Testis (tissue), 2 donors: ENCODE measurements at regions not wholly inside any gene's neighbourhood (a gene's known extent, or its start where the extent isn't known, plus 50 kb on each side); places are given as distances from the start of the nearest gene placed in this dataset.

Experiments
- DNase-seq: peaks from one replicate; pipeline ENCODE4 v3.0.0-alpha.2; 2019
- H3K27ac ChIP-seq, 2 donors: fragments of 200-600 bp; sonication (generic); one replicate each; pipeline ENCODE4 v1.5.1; 2019
- H3K27me3 ChIP-seq: fragments of 200-600 bp; sonication (generic); one replicate; pipeline ENCODE4 v1.5.1; 2019
- H3K36me3 ChIP-seq: fragments of 200-600 bp; sonication (generic); one replicate; pipeline ENCODE4 v1.5.1; 2017; ENCODE audit warnings: low read depth; ENCODE audit errors: missing control alignments
- H3K4me1 ChIP-seq: fragments of 200-600 bp; sonication (generic); one replicate; pipeline ENCODE4 v1.5.1; 2019
- H3K4me3 ChIP-seq, 2 donors: fragments of 200-600 bp; sonication (generic); one replicate each; pipeline ENCODE4 v1.5.1; 2017 to 2019
- H3K9me3 ChIP-seq: fragments of 200-600 bp; sonication (generic); one replicate; pipeline ENCODE4 v1.5.1; 2017
- POLR2A ChIP-seq: fragments of 450-650 bp; IDR thresholded peaks from one replicate; pipeline ENCODE4 v1.6.1; 2017; ENCODE audit warnings: antibody characterized with exemption, mild to moderate bottlenecking, moderate library complexity
- WGBS, 2 donors: methylation state at CpG; one replicate each; pipeline ENCODE4 v1.1.5; 2018; 5-methylcytosine and 5-hydroxymethylcytosine counted together
- intact Hi-C: fragments of 100-400 bp; cut with DNase I; formaldehyde crosslinking; loops from one replicate; pipeline ENCODE4 v1.15.1; 2023; ENCODE audit warnings: low total_unique reads
- TF ChIP-seq, protein P1 (sequence below), 3 experiments: fragments of 450-650 bp in 2 of 3; fragments of 200-600 bp in 1 of 3; sonication (generic) in 1 of 3; IDR thresholded peaks; one replicate each; pipeline ENCODE4 v1.5.1; 2016 to 2019; ENCODE audit warnings: antibody characterized with exemption in 3 of 3, mild to moderate bottlenecking in 2 of 3, moderate library complexity in 1 of 3

DNA sequence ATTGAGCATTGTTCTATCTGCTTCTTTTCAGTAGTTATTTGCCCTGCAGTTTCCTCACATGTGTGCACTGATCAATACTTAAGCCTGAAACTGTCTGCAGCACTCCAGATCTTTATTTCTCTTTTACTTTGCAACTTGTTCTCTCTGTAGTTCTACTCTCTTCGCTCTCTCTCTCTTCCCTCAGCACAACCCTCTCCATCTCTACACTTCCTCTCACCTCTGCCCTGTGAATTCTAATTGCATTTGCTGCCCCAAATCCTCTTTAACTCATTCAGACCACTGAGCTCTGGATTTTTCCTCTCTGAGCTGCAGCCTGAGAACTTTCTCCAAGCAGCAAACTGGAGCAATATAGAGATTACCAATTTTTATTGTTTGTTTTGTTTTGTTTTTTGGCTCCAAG is 1035.5 kb downstream of the FSCB start:
- Histone ChIP-seq H3K4me3 (no peak overlapping the region), H3K4me1 (no peaks in the 10 kb centered on the region), H3K9me3 (no peaks in the 10 kb centered on the region), H3K27me3 (no peaks in the 10 kb centered on the region), H3K27ac (no peak overlapping the region), H3K36me3 (no peaks in the 10 kb centered on the region)
- WGBS, 2 donors = 70 to 90% methylated on average over 1 of the region's 1 CpG
- intact Hi-C loops = no loop called here
- DNase-seq = no peak
- TF ChIP-seq, protein P1, sequence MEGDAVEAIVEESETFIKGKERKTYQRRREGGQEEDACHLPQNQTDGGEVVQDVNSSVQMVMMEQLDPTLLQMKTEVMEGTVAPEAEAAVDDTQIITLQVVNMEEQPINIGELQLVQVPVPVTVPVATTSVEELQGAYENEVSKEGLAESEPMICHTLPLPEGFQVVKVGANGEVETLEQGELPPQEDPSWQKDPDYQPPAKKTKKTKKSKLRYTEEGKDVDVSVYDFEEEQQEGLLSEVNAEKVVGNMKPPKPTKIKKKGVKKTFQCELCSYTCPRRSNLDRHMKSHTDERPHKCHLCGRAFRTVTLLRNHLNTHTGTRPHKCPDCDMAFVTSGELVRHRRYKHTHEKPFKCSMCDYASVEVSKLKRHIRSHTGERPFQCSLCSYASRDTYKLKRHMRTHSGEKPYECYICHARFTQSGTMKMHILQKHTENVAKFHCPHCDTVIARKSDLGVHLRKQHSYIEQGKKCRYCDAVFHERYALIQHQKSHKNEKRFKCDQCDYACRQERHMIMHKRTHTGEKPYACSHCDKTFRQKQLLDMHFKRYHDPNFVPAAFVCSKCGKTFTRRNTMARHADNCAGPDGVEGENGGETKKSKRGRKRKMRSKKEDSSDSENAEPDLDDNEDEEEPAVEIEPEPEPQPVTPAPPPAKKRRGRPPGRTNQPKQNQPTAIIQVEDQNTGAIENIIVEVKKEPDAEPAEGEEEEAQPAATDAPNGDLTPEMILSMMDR (IDR thresholded peaks at IDR 0.05) = no peak
- no peak for TF ChIP-seq POLR2A

DNA sequence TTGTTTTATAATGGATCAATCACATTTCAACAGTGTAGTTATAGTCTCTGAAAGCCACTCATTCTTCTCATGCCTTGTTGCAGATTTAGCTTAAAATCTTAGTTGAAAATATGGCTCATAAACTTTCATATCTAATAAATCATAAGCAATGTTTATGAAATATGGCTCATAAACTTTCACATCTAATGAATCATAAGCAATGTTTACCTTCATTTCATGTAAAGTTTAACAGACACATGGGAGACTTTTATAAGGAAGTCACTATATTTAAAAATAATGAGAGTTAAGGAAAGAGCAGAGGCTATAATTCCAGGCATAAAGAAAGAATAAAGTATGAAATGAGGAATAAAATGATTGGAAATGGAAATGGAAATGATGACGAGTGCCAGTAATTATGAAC is 1042.1 kb downstream of the FSCB start:
- H3K27ac ChIP-seq = no peak overlapping the region
- no peaks in the 10 kb centered on the region for H3K36me3 ChIP-seq
- TF ChIP-seq, protein P1 (IDR thresholded peaks at IDR 0.05) = no peak
- TF ChIP-seq POLR2A = no peak
- no peaks in the 10 kb centered on the region for H3K9me3 ChIP-seq
- WGBS, 2 donors = 78 to 83% methylated on average over 1 of the region's 1 CpG
- H3K4me1 ChIP-seq = no peaks in the 10 kb centered on the region
- DNase-seq = no peak
- intact Hi-C loops = no loop called here
- no peak overlapping the region for H3K4me3 ChIP-seq
- no peaks in the 10 kb centered on the region for H3K27me3 ChIP-seq

DNA sequence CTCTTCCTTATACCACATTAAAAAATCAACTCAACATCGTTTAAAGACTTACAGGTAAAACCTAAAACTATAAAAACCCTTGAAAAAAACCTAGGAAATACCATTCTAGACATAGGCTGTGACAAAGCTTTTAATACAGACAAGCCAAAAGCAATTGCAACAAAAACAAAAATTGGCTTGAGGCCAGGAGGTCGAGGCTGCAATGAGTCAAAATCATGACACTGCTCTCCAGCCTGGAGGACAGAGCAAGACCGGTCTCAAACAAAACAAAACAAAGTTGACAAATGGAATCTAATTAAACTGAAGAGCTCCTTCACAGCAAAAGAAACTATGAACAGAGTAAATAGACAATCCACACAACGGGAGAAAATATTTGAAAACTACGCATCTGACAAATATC is 1057.8 kb downstream of the FSCB start:
- intact Hi-C loops = no loop called here
- 47 to 55% methylated on average over 5 of the region's 5 CpGs for WGBS, 2 donors
- H3K27me3 ChIP-seq = no peaks in the 10 kb centered on the region

DNA sequence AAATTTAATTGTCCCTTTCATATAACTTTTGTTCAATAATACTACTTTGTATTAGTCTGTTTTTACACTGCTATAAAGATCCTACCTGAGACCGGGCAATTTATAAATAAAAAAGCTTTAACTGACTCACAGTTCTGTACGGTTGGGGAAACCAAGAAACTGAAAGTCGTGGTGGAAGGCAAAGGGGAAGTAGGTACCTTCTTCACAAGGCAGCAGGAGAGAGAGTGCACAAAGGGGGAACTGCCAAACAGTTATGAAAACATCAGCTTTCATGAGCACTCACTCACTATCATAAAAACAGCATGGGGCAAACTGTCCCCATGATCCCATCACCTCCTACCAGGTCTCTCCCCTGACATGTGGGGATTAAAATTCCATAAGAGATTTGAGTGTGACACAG is 1069.0 kb downstream of the FSCB start:
- Histone ChIP-seq H3K9me3 (no peaks in the 10 kb centered on the region), H3K4me3 (no peak overlapping the region), H3K27me3 (no peaks in the 10 kb centered on the region), H3K4me1 (no peaks in the 10 kb centered on the region), H3K27ac (no peak overlapping the region), H3K36me3 (no peaks in the 10 kb centered on the region)
- 76 to 82% methylated on average over 3 of the region's 3 CpGs for WGBS, 2 donors
- intact Hi-C loops = no loop called here
- TF ChIP-seq, protein P1 (IDR thresholded peaks at IDR 0.05) = no peak
- no peak for TF ChIP-seq POLR2A
- no peak for DNase-seq

More for the DNA sequence above, 1057.8 kb downstream of the FSCB start:
- H3K36me3 ChIP-seq = no peaks in the 10 kb centered on the region
- TF ChIP-seq, protein P1 (IDR thresholded peaks at IDR 0.05) = no peak
- no peak for TF ChIP-seq POLR2A
- no peaks in the 10 kb centered on the region for H3K9me3 ChIP-seq
- no peak overlapping the region for H3K27ac ChIP-seq
- no peak for DNase-seq
- H3K4me1 ChIP-seq = no peaks in the 10 kb centered on the region
- H3K4me3 ChIP-seq = no peak overlapping the region

DNA sequence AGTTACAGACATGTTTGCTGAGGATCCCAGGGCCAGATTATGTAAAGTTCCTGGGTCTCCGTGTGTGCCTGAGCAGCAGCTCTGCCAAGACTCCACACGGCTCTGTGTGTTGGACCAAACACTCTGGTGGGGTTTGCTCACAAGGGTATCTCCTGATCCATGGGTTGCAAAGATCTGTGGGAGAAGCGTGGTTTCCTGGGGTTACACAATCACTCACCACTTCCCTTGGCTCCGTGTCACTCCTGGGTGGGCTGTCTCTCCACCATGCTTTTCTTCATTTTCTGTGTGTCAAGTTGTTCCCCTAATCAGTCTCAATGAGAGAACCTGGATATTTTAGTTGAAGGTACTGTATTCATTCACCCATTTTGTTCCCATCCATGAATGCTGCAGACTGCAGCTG is 1088.8 kb downstream of the FSCB start:
- H3K36me3 ChIP-seq = no peaks in the 10 kb centered on the region
- no peak overlapping the region for H3K4me3 ChIP-seq
- no peaks in the 10 kb centered on the region for H3K9me3 ChIP-seq
- no peak for DNase-seq
- TF ChIP-seq POLR2A = no peak
- TF ChIP-seq, protein P1 (IDR thresholded peaks at IDR 0.05) = no peak
- no peaks in the 10 kb centered on the region for H3K4me1 ChIP-seq
- intact Hi-C loops = no loop called here
- H3K27ac ChIP-seq = no peak overlapping the region
- H3K27me3 ChIP-seq = no peaks in the 10 kb centered on the region
- 66 to 78% methylated on average over 3 to 4 of the region's 4 CpGs for WGBS, 2 donors
